Neural progenitor cell (in vitro differentiated cells): ENCODE measurements at regions not wholly inside any gene's neighbourhood (a gene's known extent, or its start where the extent isn't known, plus 50 kb on each side); places are given as distances from the start of the nearest gene placed in this dataset.

Experiments used
- DNase-seq: peaks from one replicate; pipeline ENCODE4 v3.0.0-alpha.2; 2016; ENCODE audit warnings: low spot score
- H2AFZ ChIP-seq: fragments of 200-600 bp; sonication (generic); replicated peaks from 2 replicates; pipeline ENCODE4 v1.6.1; 2016; ENCODE audit warnings: antibody characterized with exemption
- H3F3A ChIP-seq: fragments of 200-600 bp; sonication (generic); 2 replicates; pipeline ENCODE4 v1.6.1; 2016; ENCODE audit warnings: antibody characterized with exemption, low read depth
- H3K27ac ChIP-seq: fragments of 200-600 bp; sonication (generic); 2 replicates; pipeline ENCODE4 v1.5.1; 2016; ENCODE audit warnings: mild to moderate bottlenecking
- H3K27me3 ChIP-seq: fragments of 200-600 bp; sonication (generic); 2 replicates; pipeline ENCODE4 v1.6.1; 2016; ENCODE audit warnings: mild to moderate bottlenecking, moderate library complexity
- H3K36me3 ChIP-seq: fragments of 200-600 bp; sonication (generic); 2 replicates; pipeline ENCODE4 v1.5.1; 2016
- H3K4me1 ChIP-seq: fragments of 200-600 bp; sonication (generic); 2 replicates; pipeline ENCODE4 v1.6.1; 2016; ENCODE audit warnings: mixed run types
- H3K4me2 ChIP-seq: fragments of 200-600 bp; sonication (generic); 2 replicates; pipeline ENCODE4 v1.6.1; 2016
- H3K4me3 ChIP-seq: fragments of 200-600 bp; sonication (generic); 2 replicates; pipeline ENCODE4 v1.5.1; 2016
- H3K79me2 ChIP-seq: fragments of 200-600 bp; sonication (generic); 2 replicates; pipeline ENCODE4 v1.6.1; 2016; ENCODE audit warnings: low read depth
- H3K9ac ChIP-seq: fragments of 200-600 bp; sonication (generic); 2 replicates; pipeline ENCODE4 v1.6.1; 2016
- H3K9me3 ChIP-seq: fragments of 200-600 bp; sonication (generic); 2 replicates; pipeline ENCODE4 v1.5.1; 2016; ENCODE audit warnings: low read depth
- H4K20me1 ChIP-seq: fragments of 200-600 bp; sonication (generic); 2 replicates; pipeline ENCODE4 v1.6.1; 2016; ENCODE audit warnings: low read depth
- H3K27ac Mint-ChIP-seq: 3 replicates; pipeline ENCODE4 v1.8.0; 2021; ENCODE audit warnings: mixed read lengths
- H3K27me3 Mint-ChIP-seq: 2 replicates; pipeline ENCODE4 v1.8.0; 2022; ENCODE audit warnings: low read depth, mild to moderate bottlenecking, inconsistent platforms, moderate library complexity, mixed read lengths; ENCODE audit not compliant: insufficient read depth
- H3K36me3 Mint-ChIP-seq: 3 replicates; pipeline ENCODE4 v1.8.0; 2021; ENCODE audit warnings: mixed read lengths
- H3K4me1 Mint-ChIP-seq: 3 replicates; pipeline ENCODE4 v1.8.0; 2021; ENCODE audit warnings: mixed read lengths
- H3K4me3 Mint-ChIP-seq: 3 replicates; pipeline ENCODE4 v1.8.0; 2021; ENCODE audit warnings: mild to moderate bottlenecking, moderate library complexity, mixed read lengths
- H3K9me3 Mint-ChIP-seq: 3 replicates; pipeline ENCODE4 v1.8.0; 2020; ENCODE audit warnings: mixed read lengths
- EZH2 ChIP-seq: fragments of 200-600 bp; sonication (generic); IDR thresholded peaks from 2 replicates; pipeline ENCODE4 v1.6.1; 2017; ENCODE audit warnings: antibody characterized with exemption, mild to moderate bottlenecking, moderate library complexity
- EZH2phosphoT487 ChIP-seq: fragments of 200-600 bp; sonication (generic); IDR thresholded peaks from 2 replicates; pipeline ENCODE4 v1.6.1; 2017; ENCODE audit warnings: antibody characterized with exemption
- TF ChIP-seq, protein P1 (sequence below): fragments of 200-600 bp; sonication (generic); IDR thresholded peaks from 2 replicates; pipeline ENCODE4 v1.5.1; 2017; ENCODE audit warnings: antibody characterized with exemption, mild to moderate bottlenecking

DNA sequence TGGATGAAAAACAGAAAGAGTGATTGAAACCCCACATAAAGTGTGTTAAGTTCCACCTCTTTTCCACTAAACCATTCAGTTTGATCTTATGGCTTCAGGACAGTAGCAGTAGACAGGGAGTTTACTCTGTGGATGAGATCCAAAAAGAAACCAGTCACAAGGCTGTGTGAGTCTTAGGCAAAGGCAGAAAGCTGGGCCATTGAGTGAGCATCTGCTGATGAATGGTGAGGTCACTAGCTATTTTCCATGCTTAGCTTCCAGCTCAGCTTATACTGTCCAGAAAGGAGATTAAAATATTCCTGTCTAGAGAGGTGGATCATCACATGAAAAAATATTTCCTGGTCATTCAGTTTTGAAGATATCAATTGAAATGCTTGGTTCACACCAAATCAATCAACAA is 1643.9 kb downstream of the HACE1 start:
- H3K36me3 ChIP-seq: no peaks in the 10 kb centered on the region
- H4K20me1 ChIP-seq: no peaks in the 10 kb centered on the region
- H3K79me2 ChIP-seq: no peaks in the 10 kb centered on the region
- no peak overlapping the region for H3K4me3 ChIP-seq
- no peaks in the 10 kb centered on the region for H3K36me3 Mint-ChIP-seq
- TF ChIP-seq, protein P1, sequence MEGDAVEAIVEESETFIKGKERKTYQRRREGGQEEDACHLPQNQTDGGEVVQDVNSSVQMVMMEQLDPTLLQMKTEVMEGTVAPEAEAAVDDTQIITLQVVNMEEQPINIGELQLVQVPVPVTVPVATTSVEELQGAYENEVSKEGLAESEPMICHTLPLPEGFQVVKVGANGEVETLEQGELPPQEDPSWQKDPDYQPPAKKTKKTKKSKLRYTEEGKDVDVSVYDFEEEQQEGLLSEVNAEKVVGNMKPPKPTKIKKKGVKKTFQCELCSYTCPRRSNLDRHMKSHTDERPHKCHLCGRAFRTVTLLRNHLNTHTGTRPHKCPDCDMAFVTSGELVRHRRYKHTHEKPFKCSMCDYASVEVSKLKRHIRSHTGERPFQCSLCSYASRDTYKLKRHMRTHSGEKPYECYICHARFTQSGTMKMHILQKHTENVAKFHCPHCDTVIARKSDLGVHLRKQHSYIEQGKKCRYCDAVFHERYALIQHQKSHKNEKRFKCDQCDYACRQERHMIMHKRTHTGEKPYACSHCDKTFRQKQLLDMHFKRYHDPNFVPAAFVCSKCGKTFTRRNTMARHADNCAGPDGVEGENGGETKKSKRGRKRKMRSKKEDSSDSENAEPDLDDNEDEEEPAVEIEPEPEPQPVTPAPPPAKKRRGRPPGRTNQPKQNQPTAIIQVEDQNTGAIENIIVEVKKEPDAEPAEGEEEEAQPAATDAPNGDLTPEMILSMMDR: no peak
- no peak for TF ChIP-seq EZH2phosphoT487
- no peak for TF ChIP-seq EZH2
- H3K9ac ChIP-seq: no peak overlapping the region
- H3F3A ChIP-seq: no peaks in the 10 kb centered on the region
- H2AFZ ChIP-seq: no peak overlapping the region
- no peak overlapping the region for H3K27ac Mint-ChIP-seq
- H3K27ac ChIP-seq: no peak overlapping the region
- no peaks in the 10 kb centered on the region for H3K9me3 ChIP-seq
- H3K4me1 Mint-ChIP-seq: no peaks in the 10 kb centered on the region
- H3K4me2 ChIP-seq: no peak overlapping the region
- no peak overlapping the region for H3K4me3 Mint-ChIP-seq
- no peaks in the 10 kb centered on the region for H3K9me3 Mint-ChIP-seq
- H3K4me1 ChIP-seq: no peaks in the 10 kb centered on the region
- no peak for DNase-seq
- no peaks in the 10 kb centered on the region for H3K27me3 ChIP-seq
- H3K27me3 Mint-ChIP-seq: no peaks in the 10 kb centered on the region

DNA sequence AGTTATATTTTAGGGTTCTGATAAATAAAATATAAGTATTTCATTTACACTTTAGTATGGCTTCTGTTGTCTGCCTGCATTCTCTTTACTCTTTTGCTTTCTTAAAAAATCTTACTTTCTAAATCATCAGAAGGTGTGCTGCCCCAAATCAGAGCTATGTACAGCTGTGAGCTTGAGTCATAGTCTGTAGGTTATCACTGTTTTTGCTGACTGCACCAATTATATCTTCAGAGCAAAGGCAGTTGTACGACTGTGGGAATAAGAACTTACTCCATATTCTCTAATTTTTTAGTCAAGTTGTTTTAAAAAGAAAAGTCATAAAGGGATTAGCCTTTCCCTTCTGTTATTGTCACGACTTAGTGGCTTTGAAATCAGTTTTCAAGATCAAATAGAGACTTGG is 1649.0 kb downstream of the HACE1 start:
- Histone ChIP-seq H3K36me3 (no peaks in the 10 kb centered on the region), H3K9me3 (no peaks in the 10 kb centered on the region)

DNA sequence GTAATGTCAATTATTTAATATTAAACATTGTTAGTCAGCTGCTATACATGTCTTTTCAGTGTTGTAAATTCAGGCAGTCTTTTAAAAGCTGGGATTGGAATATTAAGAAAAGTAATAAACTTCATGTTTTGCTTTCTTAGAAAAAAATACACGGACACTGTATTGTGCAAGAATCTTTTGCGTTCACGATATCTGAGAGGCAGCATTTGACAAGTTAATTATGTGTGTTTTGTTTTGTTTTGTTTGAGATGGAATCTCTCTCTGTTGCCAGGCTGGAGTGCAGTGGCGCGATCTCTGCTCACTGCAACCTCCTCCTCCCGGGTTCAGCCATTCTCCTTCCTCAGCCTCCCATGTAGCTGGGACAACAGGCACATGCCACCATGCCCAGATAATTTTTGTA is 1661.3 kb downstream of the HACE1 start:
- Histone ChIP-seq H3K4me1 (no peaks in the 10 kb centered on the region), H4K20me1 (no peaks in the 10 kb centered on the region), H2AFZ (no peak overlapping the region), H3F3A (no peaks in the 10 kb centered on the region), H3K9me3 (no peaks in the 10 kb centered on the region), H3K4me2 (no peak overlapping the region), H3K9ac (no peak overlapping the region), H3K4me3 (no peak overlapping the region), H3K27ac (no peak overlapping the region), H3K27me3 (no peaks in the 10 kb centered on the region), H3K36me3 (no peaks in the 10 kb centered on the region), H3K79me2 (no peaks in the 10 kb centered on the region)
- Mint-ChIP-seq H3K36me3 (no peaks in the 10 kb centered on the region), H3K4me1 (no peaks in the 10 kb centered on the region), H3K4me3 (no peak overlapping the region), H3K27ac (no peak overlapping the region), H3K27me3 (no peaks in the 10 kb centered on the region), H3K9me3 (peaks cover 2% of the 10 kb centered on the region)
- no peak for DNase-seq
- TF ChIP-seq EZH2phosphoT487 (no peak), EZH2 (no peak)
- TF ChIP-seq, protein P1: no peak

More for the DNA sequence above, 1649.0 kb downstream of the HACE1 start:
- Histone ChIP-seq H3K9ac (no peak overlapping the region), H3K4me3 (no peak overlapping the region), H3F3A (no peaks in the 10 kb centered on the region), H3K4me1 (no peaks in the 10 kb centered on the region), H2AFZ (no peak overlapping the region), H3K79me2 (no peaks in the 10 kb centered on the region), H3K27me3 (no peaks in the 10 kb centered on the region), H3K4me2 (no peak overlapping the region), H3K27ac (no peak overlapping the region), H4K20me1 (no peaks in the 10 kb centered on the region)
- TF ChIP-seq EZH2 (no peak), EZH2phosphoT487 (no peak)
- TF ChIP-seq, protein P1: no peak
- Mint-ChIP-seq H3K4me1 (no peaks in the 10 kb centered on the region), H3K4me3 (no peak overlapping the region), H3K27me3 (no peaks in the 10 kb centered on the region), H3K36me3 (no peaks in the 10 kb centered on the region), H3K27ac (no peak overlapping the region), H3K9me3 (no peaks in the 10 kb centered on the region)
- DNase-seq: no peak

DNA sequence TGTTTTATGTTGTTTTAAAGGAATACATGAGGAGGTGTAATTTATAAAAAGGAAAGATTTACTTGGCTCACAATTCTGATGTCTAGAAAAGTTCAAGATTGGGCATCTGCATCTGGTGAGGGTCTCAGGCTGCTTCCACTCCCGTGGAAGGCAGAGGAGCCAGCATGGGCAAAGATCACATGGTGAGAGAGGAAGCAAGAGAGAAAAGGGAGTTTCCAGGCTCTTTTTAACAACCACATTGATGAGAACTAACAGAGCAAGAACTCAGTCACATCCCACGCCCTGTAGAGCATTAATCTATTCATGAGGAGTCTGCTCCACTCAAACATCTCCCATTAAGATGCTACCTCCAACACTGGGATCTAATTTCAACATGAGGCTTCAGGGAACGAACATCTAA is 1666.3 kb downstream of the HACE1 start:
- DNase-seq: no peak
- no peak overlapping the region for H3K4me3 Mint-ChIP-seq

More for the DNA sequence above, 1666.3 kb downstream of the HACE1 start:
- H3K4me1 ChIP-seq: no peaks in the 10 kb centered on the region
- no peak overlapping the region for H2AFZ ChIP-seq
- H3K36me3 ChIP-seq: no peaks in the 10 kb centered on the region
- H3K27ac Mint-ChIP-seq: no peak overlapping the region
- H3K27me3 ChIP-seq: no peaks in the 10 kb centered on the region
- no peaks in the 10 kb centered on the region for H3K36me3 Mint-ChIP-seq
- TF ChIP-seq EZH2phosphoT487 (no peak), EZH2 (no peak)
- TF ChIP-seq, protein P1: no peak
- no peaks in the 10 kb centered on the region for H3K4me1 Mint-ChIP-seq
- no peak overlapping the region for H3K4me2 ChIP-seq
- H3K27ac ChIP-seq: no peak overlapping the region
- H3F3A ChIP-seq: no peaks in the 10 kb centered on the region
- no peak overlapping the region for H3K4me3 ChIP-seq
- H3K9me3 Mint-ChIP-seq: peaks cover 4% of the 10 kb centered on the region
- H3K27me3 Mint-ChIP-seq: no peaks in the 10 kb centered on the region
- no peaks in the 10 kb centered on the region for H3K9me3 ChIP-seq
- H4K20me1 ChIP-seq: no peaks in the 10 kb centered on the region
- no peak overlapping the region for H3K9ac ChIP-seq
- H3K79me2 ChIP-seq: no peaks in the 10 kb centered on the region
